GM13977 (cell line): ENCODE measurements at regions not wholly inside any gene's neighbourhood (a gene's known extent, or its start where the extent isn't known, plus 50 kb on each side); places are given as distances from the start of the nearest gene placed in this dataset.

Experiments
- DNase-seq: peaks from one replicate; pipeline ENCODE4 v3.0.0; 2012; ENCODE audit warnings: low spot score
- in situ Hi-C: fragments of 300-500 bp; cut with MboI; formaldehyde crosslinking; loops from one replicate; pipeline ENCODE4 v1.12.0; 2022; ENCODE audit warnings: low sequenced_read_pairs, low pct_unique_long_range_greater_than_20kb, mixed read lengths, inconsistent platforms; ENCODE audit not compliant: unreplicated experiment
- TF ChIP-seq, protein P1 (sequence below): IDR thresholded peaks from 2 replicates; pipeline ENCODE4 v1.5.1; 2012; ENCODE audit warnings: mild to moderate bottlenecking, control low read depth; ENCODE audit not compliant: insufficient read depth; ENCODE audit errors: extremely low read depth, missing control alignments

DNA sequence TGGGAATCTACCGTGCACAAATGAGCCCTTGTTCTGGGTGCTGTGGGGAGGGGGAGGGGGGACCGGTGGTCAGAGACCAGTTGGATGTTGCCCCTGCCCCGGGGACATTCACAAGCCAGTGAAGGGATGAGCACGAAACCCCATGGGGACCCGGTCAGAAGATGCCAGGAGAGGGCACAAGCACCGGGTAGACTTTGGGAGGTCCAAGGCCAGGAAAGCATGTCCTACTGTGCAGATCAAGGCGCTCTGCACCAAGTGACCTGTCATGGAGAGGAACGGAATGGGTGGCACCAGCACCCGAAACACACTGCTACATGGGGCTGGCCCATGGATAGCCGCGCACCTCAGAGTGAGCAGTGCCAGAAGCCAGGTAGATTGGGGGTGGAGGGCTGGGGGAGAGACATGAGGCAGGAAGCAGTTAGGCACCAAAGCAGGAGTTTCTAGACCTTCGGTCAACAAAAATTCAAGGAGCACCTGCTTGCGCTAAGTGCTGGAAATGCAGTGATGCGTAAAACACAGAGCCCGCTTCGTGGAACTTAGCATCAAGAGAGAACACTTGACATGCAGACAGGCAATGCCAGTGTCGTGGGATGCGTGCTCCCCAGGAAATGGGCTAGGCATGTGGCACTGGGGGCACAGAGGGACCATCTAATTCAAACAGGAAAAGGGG is 99.1 kb downstream of the CPN2 start:
- no peak for DNase-seq
- TF ChIP-seq, protein P1, sequence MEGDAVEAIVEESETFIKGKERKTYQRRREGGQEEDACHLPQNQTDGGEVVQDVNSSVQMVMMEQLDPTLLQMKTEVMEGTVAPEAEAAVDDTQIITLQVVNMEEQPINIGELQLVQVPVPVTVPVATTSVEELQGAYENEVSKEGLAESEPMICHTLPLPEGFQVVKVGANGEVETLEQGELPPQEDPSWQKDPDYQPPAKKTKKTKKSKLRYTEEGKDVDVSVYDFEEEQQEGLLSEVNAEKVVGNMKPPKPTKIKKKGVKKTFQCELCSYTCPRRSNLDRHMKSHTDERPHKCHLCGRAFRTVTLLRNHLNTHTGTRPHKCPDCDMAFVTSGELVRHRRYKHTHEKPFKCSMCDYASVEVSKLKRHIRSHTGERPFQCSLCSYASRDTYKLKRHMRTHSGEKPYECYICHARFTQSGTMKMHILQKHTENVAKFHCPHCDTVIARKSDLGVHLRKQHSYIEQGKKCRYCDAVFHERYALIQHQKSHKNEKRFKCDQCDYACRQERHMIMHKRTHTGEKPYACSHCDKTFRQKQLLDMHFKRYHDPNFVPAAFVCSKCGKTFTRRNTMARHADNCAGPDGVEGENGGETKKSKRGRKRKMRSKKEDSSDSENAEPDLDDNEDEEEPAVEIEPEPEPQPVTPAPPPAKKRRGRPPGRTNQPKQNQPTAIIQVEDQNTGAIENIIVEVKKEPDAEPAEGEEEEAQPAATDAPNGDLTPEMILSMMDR = no peak
- in situ Hi-C loops = no loop called here

DNA sequence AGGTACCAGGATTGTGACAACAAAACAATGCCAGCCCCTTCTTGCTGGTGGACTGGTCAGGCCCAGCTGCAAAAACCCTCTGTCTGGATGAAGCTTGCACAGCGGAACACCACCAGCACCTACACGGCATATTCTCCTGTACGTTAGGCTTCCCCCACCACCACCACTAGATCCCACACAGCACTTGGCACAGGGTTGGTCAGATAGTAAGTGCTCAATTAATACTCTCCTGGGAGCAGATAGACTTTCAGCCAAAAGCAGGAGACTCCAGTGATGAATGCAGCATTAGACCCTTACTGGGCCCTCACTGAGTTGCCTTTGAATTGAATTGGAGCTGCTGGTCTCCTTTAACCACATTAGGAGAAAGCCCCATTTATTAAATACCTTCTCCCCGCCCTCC is 97.9 kb downstream of the CPN2 start:
- TF ChIP-seq, protein P1 = no peak
- in situ Hi-C loops = no loop called here

DNA sequence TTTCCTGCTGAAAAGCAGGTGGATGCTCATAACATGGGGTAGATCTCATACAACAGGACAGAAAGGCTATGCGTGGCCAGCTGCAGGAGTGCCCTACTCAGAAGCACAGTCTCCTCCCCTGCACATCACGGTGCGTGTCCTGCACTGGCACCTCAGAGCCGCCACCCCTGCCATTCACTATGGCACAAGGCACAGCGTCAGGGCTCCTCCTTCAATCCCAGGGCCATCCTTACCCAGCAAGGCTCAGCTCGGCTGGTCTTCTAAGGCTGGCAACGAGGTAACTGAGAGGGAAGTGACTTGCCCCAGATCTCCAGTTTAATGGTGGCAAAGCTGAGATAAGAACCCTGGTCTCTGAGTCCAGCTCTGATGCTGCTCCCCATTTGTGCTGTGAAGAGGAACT is 97.1 kb downstream of the CPN2 start:
- in situ Hi-C loops = no loop called here
- TF ChIP-seq, protein P1 = no peak
- no peak for DNase-seq

More for the DNA sequence above, 97.9 kb downstream of the CPN2 start:
- no peak for DNase-seq

DNA sequence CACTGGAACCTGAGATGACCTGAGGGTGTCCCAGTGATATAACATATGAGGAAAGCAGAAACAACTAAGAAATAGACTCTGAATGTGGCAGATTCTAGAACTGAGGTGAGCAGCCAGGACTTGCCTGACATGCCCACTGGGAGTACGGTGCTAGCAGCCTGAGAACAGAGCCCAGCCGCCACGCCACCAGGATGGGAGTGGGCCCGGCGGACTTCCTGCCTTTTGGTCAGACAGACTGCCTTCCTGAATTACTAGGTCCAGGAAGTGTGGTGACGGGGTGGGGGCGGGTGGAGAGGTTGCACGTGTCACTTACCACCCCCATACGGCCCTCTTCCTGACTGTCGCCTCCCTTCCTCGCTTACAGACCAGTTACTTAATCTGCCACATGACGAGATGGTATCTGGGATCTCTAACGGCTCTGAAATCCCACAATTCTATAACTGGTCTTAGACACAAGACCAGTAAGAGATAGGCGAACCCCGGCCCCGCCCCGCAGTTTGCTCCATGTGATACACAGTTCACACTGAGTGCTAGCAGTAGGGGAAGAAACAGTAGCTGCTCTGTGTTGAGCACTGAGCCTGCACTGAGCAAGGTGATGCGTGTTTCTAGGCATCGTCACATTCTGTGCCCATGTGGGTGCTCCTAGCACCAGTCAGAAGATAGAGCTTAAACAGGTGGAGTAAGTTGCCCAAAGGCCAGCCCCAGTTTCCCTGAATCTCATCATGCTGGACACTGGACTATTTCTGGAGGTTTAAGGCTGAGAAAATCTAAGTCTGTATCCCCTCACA is 95.7 kb downstream of the CPN2 start:
- in situ Hi-C loops = no loop called here
- TF ChIP-seq, protein P1 = no peak
- no peak for DNase-seq

DNA sequence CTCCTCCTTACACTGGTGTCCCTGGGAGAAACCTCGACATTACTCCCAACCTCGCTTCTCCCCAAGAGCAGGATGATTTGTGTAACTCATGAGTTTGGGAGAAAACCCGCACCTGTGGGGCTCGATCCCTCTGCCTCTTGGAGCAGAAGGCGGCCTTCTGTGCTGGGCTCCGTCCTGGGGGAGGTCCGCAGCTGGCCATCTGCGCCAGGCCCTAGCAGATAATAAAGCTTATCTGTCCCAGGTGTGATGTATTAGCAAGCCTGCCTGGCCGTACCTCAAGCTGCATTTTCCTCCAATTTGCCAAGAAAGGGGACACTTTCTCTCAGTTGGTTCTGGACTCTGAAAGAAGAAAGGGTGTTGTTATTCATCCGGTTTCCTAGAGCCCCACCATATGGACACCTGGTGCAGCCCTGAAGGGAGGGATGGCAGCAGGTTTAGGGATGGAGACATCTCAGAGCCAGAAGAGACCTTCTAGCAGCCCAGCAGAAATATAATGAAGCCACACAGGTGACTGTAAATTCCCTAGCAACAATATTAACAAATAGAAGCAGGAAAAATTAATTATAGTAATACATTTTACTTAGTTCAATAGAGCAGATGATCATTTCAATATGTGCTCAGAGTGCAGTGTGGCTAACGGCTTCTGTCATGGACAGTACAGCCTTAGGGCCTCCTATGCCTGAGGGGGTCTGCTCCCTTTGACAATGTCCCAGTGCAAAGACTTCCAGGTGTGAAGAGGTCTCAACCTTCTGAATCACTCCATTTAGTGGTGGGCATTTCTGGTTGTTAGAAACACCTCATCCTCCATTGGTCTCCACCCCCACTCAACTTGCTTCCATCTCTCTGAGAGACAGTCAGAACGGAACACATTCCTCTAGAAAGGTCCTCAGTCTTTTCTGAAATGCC is 94.8 kb downstream of the CPN2 start:
- in situ Hi-C loops = no loop called here
- no peak for DNase-seq
- TF ChIP-seq, protein P1 = no peak

DNA sequence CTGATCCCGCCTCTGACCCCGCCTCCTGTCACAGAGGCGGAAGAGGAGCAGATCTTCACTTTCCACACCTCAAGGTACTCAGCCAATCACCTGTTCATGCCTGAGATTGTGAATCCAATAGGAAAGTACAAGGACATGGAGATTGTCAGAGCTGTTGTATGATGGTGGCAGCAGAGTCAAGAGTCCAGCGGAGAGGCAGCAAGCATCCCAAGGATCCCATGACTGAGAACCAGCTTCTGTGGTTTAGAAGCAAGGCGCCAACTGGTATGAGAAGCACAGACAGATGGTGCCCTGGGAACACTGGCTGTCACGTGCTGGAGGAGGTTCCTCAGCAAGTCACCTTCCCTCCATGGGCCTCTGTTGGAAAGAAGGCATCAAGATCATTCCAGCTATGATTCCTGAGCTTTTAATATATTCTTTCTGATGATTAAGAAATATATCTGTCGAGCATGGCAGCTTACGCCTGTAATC is 93.9 kb downstream of the CPN2 start:
- no peak for DNase-seq
- in situ Hi-C loops = no loop called here
- TF ChIP-seq, protein P1 = no peak
